A549 (cell line): ENCODE measurements at regions not wholly inside any gene's neighbourhood (a gene's known extent, or its start where the extent isn't known, plus 50 kb on each side); places are given as distances from the start of the nearest gene placed in this dataset.

Experiments
- ATAC-seq, 2 experiments: fragments of 200-7000 bp in 1 of 2; fragments of >200 bp in 1 of 2; cut with Nextera tagmentation in 1 of 2; cut with Tn5 transposase in 1 of 2; 3 replicates each; pipeline versions ENCODE4 v1.8.0 to v1.9.1; 2018 to 2020; ENCODE audit warnings: mild to moderate bottlenecking in 1 of 2, moderate library complexity in 1 of 2
- CTCF ChIA-PET: fragments of 300-600 bp; sonication (Branson Sonifier 250); formaldehyde crosslinking; extraction: SDS; loops from one replicate; lab custom pipeline; 2021; ENCODE audit warnings: antibody characterized with exemption, inconsistent platforms; lab: Yijun Ruan, JAX
- POLR2A ChIA-PET: fragments of 350-600 bp; formaldehyde crosslinking; extraction: SDS; loops from one replicate; lab custom pipeline; 2021; ENCODE audit warnings: antibody characterized with exemption, inconsistent platforms; lab: Yijun Ruan, JAX
- DNase-seq, 2 experiments: peaks; one replicate each; pipeline versions ENCODE4 v3.0.0 to v3.0.0-alpha.2; 2011 to 2016; ENCODE audit warnings: low read depth in 1 of 2, low spot score in 1 of 2
- FAIRE-seq: peaks from 2 replicates; lab custom pipeline; 2011; peaks lifted over from hg19 to GRCh38; lab: Jason Lieb, UNC
- H3K27ac ChIP-seq, 2 experiments: fragments of >200 bp; sonication (Bioruptor Twin); formaldehyde crosslinking; 3 replicates each; pipeline ENCODE4 v1.5.1; 2016 to 2017
- H3K4me1 ChIP-seq: fragments of >200 bp; sonication (Bioruptor Twin); formaldehyde crosslinking; 3 replicates; pipeline ENCODE4 v1.6.1; 2016
- H3K4me2 ChIP-seq: fragments of >200 bp; sonication (Bioruptor Twin); formaldehyde crosslinking; 3 replicates; pipeline ENCODE4 v1.6.1; 2016
- H3K4me3 ChIP-seq: fragments of >200 bp; sonication (Bioruptor Twin); formaldehyde crosslinking; 3 replicates; pipeline ENCODE4 v1.5.1; 2016
- H3K9me3 ChIP-seq: fragments of >200 bp; sonication (Bioruptor Twin); formaldehyde crosslinking; 3 replicates; pipeline ENCODE4 v1.6.1; 2016
- CTCF ChIP-seq: fragments of >200 bp; sonication (Bioruptor Twin); formaldehyde crosslinking; IDR thresholded peaks from 3 replicates; pipeline ENCODE4 v1.5.1; 2016
- E2F6 ChIP-seq: IDR thresholded peaks from 2 replicates; pipeline ENCODE4 v1.6.1; 2012; ENCODE audit warnings: low read depth, borderline replicate concordance
- ESRRA ChIP-seq: fragments of 150-350 bp; IDR thresholded peaks from 2 replicates; pipeline ENCODE4 v1.6.1; 2014; ENCODE audit warnings: mild to moderate bottlenecking, low read length, borderline replicate concordance
- FOSL2 ChIP-seq, 2 experiments: fragments of 450-650 bp in 1 of 2; fragments of >200 bp in 1 of 2; sonication (Bioruptor Twin) in 1 of 2; formaldehyde crosslinking; IDR thresholded peaks; 2 replicates each; pipeline versions ENCODE4 v1.5.0 to v1.6.1; 2016 to 2020; ENCODE audit warnings: mild to moderate bottlenecking in 1 of 2, moderate library complexity in 1 of 2
- HOXB5 ChIP-seq: fragments of 250-450 bp; sonication (Bioruptor Pico); IDR thresholded peaks from 2 replicates; pipeline ENCODE4 v1.5.0; 2020; ENCODE audit warnings: mild to moderate bottlenecking, moderate library complexity
- KDM5A ChIP-seq: fragments of 200-600 bp; sonication (generic); IDR thresholded peaks from 2 replicates; pipeline ENCODE4 v1.6.1; 2016; ENCODE audit warnings: antibody characterized with exemption, mild to moderate bottlenecking
- MAFK ChIP-seq: fragments of 450-650 bp; IDR thresholded peaks from 2 replicates; pipeline ENCODE4 v1.6.1; 2014; ENCODE audit not compliant: partially characterized antibody
- MAX ChIP-seq: IDR thresholded peaks from 2 replicates; pipeline ENCODE4 v1.6.1; 2012
- NPAS2 ChIP-seq: fragments of 250-450 bp; sonication (Bioruptor Pico); IDR thresholded peaks from 2 replicates; pipeline ENCODE4 v1.8.0; 2022; ENCODE audit warnings: mild to moderate bottlenecking, moderate library complexity, borderline replicate concordance
- PHF8 ChIP-seq: fragments of 200-600 bp; sonication (generic); IDR thresholded peaks from 2 replicates; pipeline ENCODE4 v1.6.1; 2016; ENCODE audit warnings: low read depth, mild to moderate bottlenecking, antibody characterized with exemption, moderate library complexity, borderline replicate concordance
- RARB ChIP-seq: fragments of 250-450 bp; sonication (Bioruptor Pico); IDR thresholded peaks from 2 replicates; pipeline ENCODE4 v1.8.0; 2021; ENCODE audit warnings: mild to moderate bottlenecking, moderate library complexity
- RCOR1 ChIP-seq: fragments of 150-350 bp; IDR thresholded peaks from 2 replicates; pipeline ENCODE4 v1.6.1; 2014; ENCODE audit warnings: antibody characterized with exemption, low read length, low read depth
- RNF2 ChIP-seq: fragments of 200-600 bp; sonication (generic); IDR thresholded peaks from 2 replicates; pipeline ENCODE4 v1.6.1; 2016; ENCODE audit warnings: low read depth, mild to moderate bottlenecking, antibody characterized with exemption, moderate library complexity, borderline replicate concordance
- SMC3 ChIP-seq: fragments of >200 bp; sonication (Bioruptor Twin); formaldehyde crosslinking; IDR thresholded peaks from 3 replicates; pipeline ENCODE4 v1.6.1; 2018; ENCODE audit warnings: inconsistent platforms
- SREBF2 ChIP-seq: fragments of 450-650 bp; IDR thresholded peaks from 2 replicates; pipeline ENCODE4 v1.6.1; 2014; ENCODE audit warnings: mild to moderate bottlenecking, moderate library complexity
- ZC3H11A ChIP-seq: fragments of 450-650 bp; IDR thresholded peaks from 2 replicates; pipeline ENCODE4 v1.6.1; 2014; ENCODE audit warnings: antibody characterized with exemption, mild to moderate bottlenecking
- ZFP36 ChIP-seq: fragments of 450-650 bp; IDR thresholded peaks from 2 replicates; pipeline ENCODE4 v1.6.1; 2014; ENCODE audit warnings: borderline replicate concordance; ENCODE audit not compliant: partially characterized antibody
- WGBS: methylation state at CpG from one replicate; pipeline ENCODE4 v1.1.6; 2017; ENCODE audit errors: missing lambda C conversion rate; 5-methylcytosine and 5-hydroxymethylcytosine counted together
- TF ChIP-seq, protein P1 (sequence below): fragments of 250-450 bp; sonication (Bioruptor Pico); IDR thresholded peaks from 2 replicates; pipeline ENCODE4 v1.5.0; 2021; ENCODE audit warnings: mild to moderate bottlenecking, moderate library complexity, borderline replicate concordance
- TF ChIP-seq, protein P2 (sequence below): IDR thresholded peaks from 2 replicates; pipeline ENCODE4 v1.6.1; 2012

GRCh38 chr13:76745261-76746200 lies 140.7 kb downstream of the KCTD12 start:
- ChIA-PET CTCF (no interaction called here), POLR2A (no interaction called here)
- ATAC-seq (no peak), DNase-seq (no peak), FAIRE-seq (no peak)
- no peak for TF ChIP-seq RARB (CRISPR knock-in tag)
- TF ChIP-seq MAX: no peak
- no peak for TF ChIP-seq KDM5A
- no peak for TF ChIP-seq RCOR1
- no peak for TF ChIP-seq E2F6
- TF ChIP-seq ZFP36: no peak
- TF ChIP-seq CTCF: no peak
- Histone ChIP-seq H3K4me2 (no peak overlapping the region), H3K27ac (no peak overlapping the region), H3K4me3 (no peak overlapping the region), H3K9me3 (no peaks in the 10 kb centered on the region), H3K4me1 (no peaks in the 10 kb centered on the region)
- WGBS: 27% methylated on average over 3 of the region's 3 CpGs

GRCh38 chr13:76741624-76742023 lies 144.6 kb downstream of the KCTD12 start:
- CTCF ChIA-PET: no interaction called here
- no peak for ATAC-seq
- TF ChIP-seq PHF8 (no peak), ESRRA (no peak), SREBF2 (no peak), MAFK (no peak), FOSL2 (IDR thresholded peaks at IDR 0.05) (no peak), FOSL2 (CRISPR knock-in tag; IDR thresholded peaks at IDR 0.05) (no peak), RNF2 (no peak), HOXB5 (CRISPR knock-in tag) (no peak), NPAS2 (CRISPR knock-in tag) (no peak), CTCF (no peak), ZC3H11A (no peak), SMC3 (no peak)
- TF ChIP-seq, protein P1, sequence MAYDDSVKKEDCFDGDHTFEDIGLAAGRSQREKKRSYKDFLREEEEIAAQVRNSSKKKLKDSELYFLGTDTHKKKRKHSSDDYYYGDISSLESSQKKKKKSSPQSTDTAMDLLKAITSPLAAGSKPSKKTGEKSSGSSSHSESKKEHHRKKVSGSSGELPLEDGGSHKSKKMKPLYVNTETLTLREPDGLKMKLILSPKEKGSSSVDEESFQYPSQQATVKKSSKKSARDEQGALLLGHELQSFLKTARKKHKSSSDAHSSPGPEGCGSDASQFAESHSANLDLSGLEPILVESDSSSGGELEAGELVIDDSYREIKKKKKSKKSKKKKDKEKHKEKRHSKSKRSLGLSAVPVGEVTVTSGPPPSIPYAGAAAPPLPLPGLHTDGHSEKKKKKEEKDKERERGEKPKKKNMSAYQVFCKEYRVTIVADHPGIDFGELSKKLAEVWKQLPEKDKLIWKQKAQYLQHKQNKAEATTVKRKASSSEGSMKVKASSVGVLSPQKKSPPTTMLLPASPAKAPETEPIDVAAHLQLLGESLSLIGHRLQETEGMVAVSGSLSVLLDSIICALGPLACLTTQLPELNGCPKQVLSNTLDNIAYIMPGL: no peak
- TF ChIP-seq, protein P2, sequence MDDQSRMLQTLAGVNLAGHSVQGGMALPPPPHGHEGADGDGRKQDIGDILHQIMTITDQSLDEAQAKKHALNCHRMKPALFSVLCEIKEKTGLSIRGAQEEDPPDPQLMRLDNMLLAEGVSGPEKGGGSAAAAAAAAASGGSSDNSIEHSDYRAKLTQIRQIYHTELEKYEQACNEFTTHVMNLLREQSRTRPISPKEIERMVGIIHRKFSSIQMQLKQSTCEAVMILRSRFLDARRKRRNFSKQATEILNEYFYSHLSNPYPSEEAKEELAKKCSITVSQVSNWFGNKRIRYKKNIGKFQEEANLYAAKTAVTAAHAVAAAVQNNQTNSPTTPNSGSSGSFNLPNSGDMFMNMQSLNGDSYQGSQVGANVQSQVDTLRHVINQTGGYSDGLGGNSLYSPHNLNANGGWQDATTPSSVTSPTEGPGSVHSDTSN: no peak
- TF ChIP-seq, all 56 proteins: peak for 0
- POLR2A ChIA-PET: no interaction called here
- no peaks in the 10 kb centered on the region for H3K9me3 ChIP-seq
- H3K4me3 ChIP-seq: no peak overlapping the region
- no peak for FAIRE-seq
- no peak overlapping the region for H3K27ac ChIP-seq
- DNase-seq: no peak
- no peak overlapping the region for H3K4me2 ChIP-seq
- H3K4me1 ChIP-seq: no peaks in the 10 kb centered on the region
- 0% methylated on average over 1 of the region's 1 CpG for WGBS
